Transverse colon (tissue), 4 donors: ENCODE measurements at regions not wholly inside any gene's neighbourhood (a gene's known extent, or its start where the extent isn't known, plus 50 kb on each side); places are given as distances from the start of the nearest gene placed in this dataset.

Experiments used
- DNase-seq: peaks from one replicate; pipeline ENCODE4 v3.0.0-alpha.2; 2019
- H3K27ac ChIP-seq, 4 donors: fragments of 200-600 bp; sonication (generic); 2 replicates each; pipeline ENCODE4 v1.5.1; 2016 to 2018; ENCODE audit warnings: inconsistent platforms in 4 of 4
- H3K27me3 ChIP-seq: fragments of 200-600 bp; sonication (generic); 2 replicates; pipeline ENCODE4 v1.5.1; 2017; ENCODE audit warnings: inconsistent platforms
- H3K36me3 ChIP-seq, 4 donors: fragments of 200-600 bp; sonication (generic); 2 replicates each; pipeline ENCODE4 v1.5.1; 2017 to 2019; ENCODE audit warnings: inconsistent platforms in 4 of 4
- H3K4me1 ChIP-seq, 4 donors: fragments of 200-600 bp; sonication (generic); 2 replicates each; pipeline ENCODE4 v1.5.1; 2017 to 2020; ENCODE audit warnings: inconsistent platforms in 4 of 4
- H3K4me3 ChIP-seq, 4 donors: fragments of 200-600 bp; sonication (generic); 1 replicate in 1 of 4; 2 replicates in 3 of 4; pipeline versions ENCODE4 v1.5.1 to v1.6.1; 2017 to 2019; ENCODE audit warnings: inconsistent platforms in 4 of 4
- H3K9me3 ChIP-seq, 2 donors: fragments of 200-600 bp; sonication (generic); 2 replicates each; pipeline ENCODE4 v1.5.1; 2017 to 2019; ENCODE audit warnings: inconsistent platforms in 2 of 2
- CTCF ChIP-seq, 5 experiments: fragments of 200-600 bp in 3 of 5; fragments of 450-650 bp in 2 of 5; sonication (generic) in 3 of 5; IDR thresholded peaks; 1 replicate in 2 of 5; 2 replicates in 3 of 5; pipeline ENCODE4 v1.5.1; 2016 to 2017; ENCODE audit warnings: antibody characterized with exemption in 5 of 5, inconsistent platforms in 3 of 5, mild to moderate bottlenecking in 2 of 5, moderate library complexity in 1 of 5
- EP300 ChIP-seq: sonication (generic); formaldehyde crosslinking; IDR thresholded peaks from one replicate; pipeline ENCODE4 v1.6.1; 2017; ENCODE audit warnings: antibody characterized with exemption, low read depth
- POLR2A ChIP-seq: fragments of 450-650 bp; IDR thresholded peaks from one replicate; pipeline ENCODE4 v1.6.1; 2016; ENCODE audit warnings: antibody characterized with exemption, mild to moderate bottlenecking, moderate library complexity
- POLR2AphosphoS5 ChIP-seq, 3 donors: sonication (generic); formaldehyde crosslinking; IDR thresholded peaks; one replicate each; pipeline ENCODE4 v1.6.1; 2016; ENCODE audit warnings: antibody characterized with exemption in 3 of 3
- WGBS, 2 donors: methylation state at CpG; one replicate each; pipeline ENCODE4 v1.1.5; 2018; ENCODE audit warnings: low coverage in 1 of 2; 5-methylcytosine and 5-hydroxymethylcytosine counted together
- in situ Hi-C, 4 donors: fragments of 200-750 bp; cut with MboI; loops; one replicate each; pipeline versions ENCODE4 v1.15.0 to v1.15.1; 2017; ENCODE audit warnings: low sequenced_read_pairs in 3 of 4, low pct_ligation_motif_present in 1 of 4, low pct_unique_long_range_greater_than_20kb in 1 of 4
- intact Hi-C: fragments of 100-400 bp; cut with DNase I; formaldehyde crosslinking; loops from one replicate; pipeline ENCODE4 v1.15.1; 2023; ENCODE audit warnings: low total_unique reads

GRCh38 chr10:57952741-57953140 is 315.0 kb downstream of the IPMK start:
- H3K9me3 ChIP-seq, result no peaks in the 10 kb centered on the region
- 36 to 44% methylated on average over 2 of the region's 2 CpGs for WGBS, 2 donors
- no peaks in the 10 kb centered on the region for H3K36me3 ChIP-seq
- H3K27ac ChIP-seq, result no peak overlapping the region
- no peak overlapping the region for H3K4me3 ChIP-seq
- intact Hi-C loops (no loop called here), in situ Hi-C loops (no loop called here)
- TF ChIP-seq EP300 (no peak), CTCF (IDR thresholded peaks at IDR 0.05) (no peak), POLR2AphosphoS5 (IDR thresholded peaks at IDR 0.05) (no peak), POLR2A (no peak)
- no peaks in the 10 kb centered on the region for H3K4me1 ChIP-seq
- no peaks in the 10 kb centered on the region for H3K27me3 ChIP-seq
- DNase-seq, result no peak

- no peaks in the 10 kb centered on the region for H3K36me3 ChIP-seq
- no peaks in the 10 kb centered on the region for H3K27me3 ChIP-seq
- H3K4me3 ChIP-seq, result no peak overlapping the region
- H3K4me1 ChIP-seq, result no peaks in the 10 kb centered on the region
- in situ Hi-C loops (no loop called here), intact Hi-C loops (no loop called here)
- DNase-seq, result no peak
- no peaks in the 10 kb centered on the region for H3K9me3 ChIP-seq
- 46 to 53% methylated on average over 4 of the region's 4 CpGs for WGBS, 2 donors
- no peak overlapping the region for H3K27ac ChIP-seq
- TF ChIP-seq POLR2A (no peak), POLR2AphosphoS5 (IDR thresholded peaks at IDR 0.05) (no peak), CTCF (IDR thresholded peaks at IDR 0.05) (no peak), EP300 (no peak)
Measured at GRCh38 chr10:57950442-57950974, 317.2 kb downstream of the IPMK start.

GRCh38 chr10:57948796-57949195 is 318.9 kb downstream of the IPMK start:
- intact Hi-C loops, result no loop called here
- in situ Hi-C loops, result no loop called here
- 92 to 96% methylated on average over 2 of the region's 2 CpGs for WGBS, 2 donors
- no peak overlapping the region for H3K27ac ChIP-seq
- H3K36me3 ChIP-seq, result no peaks in the 10 kb centered on the region
- TF ChIP-seq POLR2A (no peak), POLR2AphosphoS5 (IDR thresholded peaks at IDR 0.05) (no peak), CTCF (IDR thresholded peaks at IDR 0.05) (no peak), EP300 (no peak)
- H3K27me3 ChIP-seq, result no peaks in the 10 kb centered on the region
- no peak for DNase-seq
- no peaks in the 10 kb centered on the region for H3K9me3 ChIP-seq
- H3K4me1 ChIP-seq, result no peaks in the 10 kb centered on the region
- H3K4me3 ChIP-seq, result no peak overlapping the region

GRCh38 chr10:57946833-57947232 is 320.9 kb downstream of the IPMK start:
- Histone ChIP-seq H3K4me3 (no peak overlapping the region), H3K27ac (no peak overlapping the region), H3K9me3 (no peaks in the 10 kb centered on the region), H3K27me3 (no peaks in the 10 kb centered on the region), H3K4me1 (no peaks in the 10 kb centered on the region), H3K36me3 (no peaks in the 10 kb centered on the region)
- 80 to 94% methylated on average over 1 of the region's 1 CpG for WGBS, 2 donors
- intact Hi-C loops (no loop called here), in situ Hi-C loops (no loop called here)
- no peak for DNase-seq
- TF ChIP-seq EP300, result no peak
- TF ChIP-seq POLR2A, result no peak
- TF ChIP-seq POLR2AphosphoS5 (IDR thresholded peaks at IDR 0.05), result no peak
- TF ChIP-seq CTCF (IDR thresholded peaks at IDR 0.05), result no peak
